ENCODE measurements at regions not wholly inside any gene's neighbourhood (a gene's known extent, or its start where the extent isn't known, plus 50 kb on each side); places are given as distances from the start of the nearest gene placed in this dataset.
"Not testable (repeated sequence)": the region's sequence is repeated elsewhere in the genome, so short reads cannot be mapped to it uniquely, and the experiment has no call there.

DNA sequence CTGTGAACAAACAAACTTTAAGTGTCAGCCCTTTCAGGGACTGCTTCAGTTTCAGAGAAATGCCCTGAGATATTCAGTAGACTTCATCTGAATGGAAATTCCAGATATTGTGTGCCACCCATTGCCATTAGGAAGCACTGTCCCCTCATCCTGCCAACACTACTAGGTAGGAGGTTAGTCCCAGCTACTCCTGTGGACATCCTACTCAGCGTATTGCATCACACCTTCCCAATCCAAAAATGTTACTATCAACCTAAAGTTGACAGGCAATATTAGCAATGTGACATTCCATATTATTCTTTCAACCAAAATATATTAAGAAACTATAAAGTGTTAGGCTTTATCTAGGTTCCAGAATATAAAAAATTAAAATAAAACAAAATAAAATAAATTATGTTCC is 552.0 kb upstream of the ST8SIA4 start:
- Histone ChIP-seq H3K4me2 (ENCODE audit: insufficient read depth, low read length) (no peak overlapping the region), H3K9me3 (replicated peaks; ENCODE audit: control insufficient read depth, insufficient read depth, low read length) (no peaks in the 10 kb centered on the region), H3K79me2 (ENCODE audit: control insufficient read depth, insufficient read depth, low read length) (no peaks in the 10 kb centered on the region), H2AFZ (ENCODE audit: low read depth, low read length) (no peak overlapping the region), H4K20me1 (replicated peaks; ENCODE audit: control insufficient read depth, extremely low read depth, insufficient read depth, low read length) (no peaks in the 10 kb centered on the region), H3K36me3 (ENCODE audit: control insufficient read depth in 2 of 2, extremely low read depth in 1 of 2, insufficient read depth in 2 of 2, low read length in 2 of 2) (no peaks in the 10 kb centered on the region), H3K4me3 (replicated peaks in 1 of 3; ENCODE audit: insufficient read depth in 1 of 3, low read depth in 1 of 3, low read length in 3 of 3) (no peak overlapping the region), H3K9me1 (replicated peaks; ENCODE audit: control insufficient read depth, extremely low read depth, insufficient read depth, low read length) (no peaks in the 10 kb centered on the region), H3K27ac (ENCODE audit: insufficient read depth, low read depth, low read length) (no peak overlapping the region), H3K4me1 (ENCODE audit: control insufficient read depth, extremely low read depth, insufficient read depth, low read length) (no peaks in the 10 kb centered on the region), H3K27me3 (ENCODE audit: control insufficient read depth in 2 of 2, insufficient read depth in 2 of 2, low read length in 2 of 2) (no peaks in the 10 kb centered on the region), H3K9ac (replicated peaks; ENCODE audit: extremely low read depth, insufficient read depth, low read length) (no peak overlapping the region)
- POLR2A ChIA-PET = no interaction called here
- intact Hi-C loops (cut with micrococcal nuclease) (no loop called here), dilution Hi-C loops (cut with MboI; ENCODE audit: extremely low pct_ligation_motif_present, low sequenced_read_pairs) (no loop called here)
- no peak for FAIRE-seq
- CTCF ChIA-PET = no interaction called here
- no peak for TF ChIP-seq GATA2 (IDR thresholded peaks at IDR 0.05; ENCODE audit: insufficient read depth, insufficient read length, low read depth, low read length)
- no peak for TF ChIP-seq JUN (IDR thresholded peaks at IDR 0.05; ENCODE audit: borderline replicate concordance, insufficient read depth, insufficient read length, low read depth)
- TF ChIP-seq POLR2A (IDR thresholded peaks at IDR 0.05; ENCODE audit: low read depth, low read length) = no peak
- TF ChIP-seq EZH2 (IDR thresholded peaks at IDR 0.05; ENCODE audit: borderline replicate concordance, low read depth, low read length, severe bottlenecking) = no peak
- TF ChIP-seq, protein P1, sequence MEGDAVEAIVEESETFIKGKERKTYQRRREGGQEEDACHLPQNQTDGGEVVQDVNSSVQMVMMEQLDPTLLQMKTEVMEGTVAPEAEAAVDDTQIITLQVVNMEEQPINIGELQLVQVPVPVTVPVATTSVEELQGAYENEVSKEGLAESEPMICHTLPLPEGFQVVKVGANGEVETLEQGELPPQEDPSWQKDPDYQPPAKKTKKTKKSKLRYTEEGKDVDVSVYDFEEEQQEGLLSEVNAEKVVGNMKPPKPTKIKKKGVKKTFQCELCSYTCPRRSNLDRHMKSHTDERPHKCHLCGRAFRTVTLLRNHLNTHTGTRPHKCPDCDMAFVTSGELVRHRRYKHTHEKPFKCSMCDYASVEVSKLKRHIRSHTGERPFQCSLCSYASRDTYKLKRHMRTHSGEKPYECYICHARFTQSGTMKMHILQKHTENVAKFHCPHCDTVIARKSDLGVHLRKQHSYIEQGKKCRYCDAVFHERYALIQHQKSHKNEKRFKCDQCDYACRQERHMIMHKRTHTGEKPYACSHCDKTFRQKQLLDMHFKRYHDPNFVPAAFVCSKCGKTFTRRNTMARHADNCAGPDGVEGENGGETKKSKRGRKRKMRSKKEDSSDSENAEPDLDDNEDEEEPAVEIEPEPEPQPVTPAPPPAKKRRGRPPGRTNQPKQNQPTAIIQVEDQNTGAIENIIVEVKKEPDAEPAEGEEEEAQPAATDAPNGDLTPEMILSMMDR (IDR thresholded peaks at IDR 0.05; ENCODE audit: extremely low read depth in 1 of 2, insufficient read depth in 1 of 2, low read depth in 1 of 2, low read length in 2 of 2) = no peak
- no peak for TF ChIP-seq POLR2AphosphoS5 (IDR thresholded peaks at IDR 0.05; ENCODE audit: insufficient read depth, low read depth, low read length)
- TF ChIP-seq, protein P2, sequence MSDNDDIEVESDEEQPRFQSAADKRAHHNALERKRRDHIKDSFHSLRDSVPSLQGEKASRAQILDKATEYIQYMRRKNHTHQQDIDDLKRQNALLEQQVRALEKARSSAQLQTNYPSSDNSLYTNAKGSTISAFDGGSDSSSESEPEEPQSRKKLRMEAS (IDR thresholded peaks at IDR 0.05; ENCODE audit: insufficient read depth, insufficient read length) = no peak
- TF ChIP-seq MYC (IDR thresholded peaks at IDR 0.05; ENCODE audit: low read depth, low read length) = no peak
- TF ChIP-seq FOS (IDR thresholded peaks at IDR 0.05; ENCODE audit: borderline replicate concordance, insufficient read depth, low read length) = no peak
- no peak for DNase-seq (ENCODE audit: low read depth, low spot score)
- no TSS peak for BruUV-seq (replicated peaks)

DNA sequence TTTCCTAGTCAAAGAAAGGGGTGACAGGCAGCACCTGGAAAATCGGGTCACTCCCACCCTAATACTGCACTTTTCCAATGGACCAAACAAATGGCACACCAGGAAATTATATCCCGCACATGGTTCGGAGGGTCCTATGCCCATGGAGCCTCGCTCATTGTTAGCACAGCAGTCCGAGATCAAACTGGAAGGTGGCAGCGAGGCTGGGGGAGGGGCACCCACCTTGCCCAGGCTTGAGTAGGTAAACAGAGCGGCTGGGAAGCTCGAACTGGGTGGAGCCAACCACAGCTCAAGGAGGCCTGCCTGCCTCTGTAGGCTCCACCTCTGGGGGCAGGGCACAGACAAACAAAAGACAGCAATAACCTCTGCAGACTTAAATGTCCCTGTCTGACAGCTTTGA is 539.2 kb upstream of the ST8SIA4 start:
- FAIRE-seq; BruUV-seq (replicated peaks); H2AFZ ChIP-seq (ENCODE audit: low read depth, low read length); H3K27ac ChIP-seq (ENCODE audit: insufficient read depth, low read depth, low read length); H3K79me2 ChIP-seq (ENCODE audit: control insufficient read depth, insufficient read depth, low read length); intact Hi-C loops (cut with micrococcal nuclease); H3K4me2 ChIP-seq (ENCODE audit: insufficient read depth, low read length); DNase-seq (ENCODE audit: low read depth, low spot score); H3K9me1 ChIP-seq (replicated peaks; ENCODE audit: control insufficient read depth, extremely low read depth, insufficient read depth, low read length); H4K20me1 ChIP-seq (replicated peaks; ENCODE audit: control insufficient read depth, extremely low read depth, insufficient read depth, low read length); H3K27me3 ChIP-seq (ENCODE audit: control insufficient read depth in 2 of 2, insufficient read depth in 2 of 2, low read length in 2 of 2); H3K9ac ChIP-seq (replicated peaks; ENCODE audit: extremely low read depth, insufficient read depth, low read length); H3K4me3 ChIP-seq (replicated peaks in 1 of 3; ENCODE audit: insufficient read depth in 1 of 3, low read depth in 1 of 3, low read length in 3 of 3); dilution Hi-C loops (cut with MboI; ENCODE audit: extremely low pct_ligation_motif_present, low sequenced_read_pairs); H3K4me1 ChIP-seq (ENCODE audit: control insufficient read depth, extremely low read depth, insufficient read depth, low read length); POLR2A ChIA-PET; H3K9me3 ChIP-seq (replicated peaks; ENCODE audit: control insufficient read depth, insufficient read depth, low read length); CTCF ChIA-PET; H3K36me3 ChIP-seq (ENCODE audit: control insufficient read depth in 2 of 2, extremely low read depth in 1 of 2, insufficient read depth in 2 of 2, low read length in 2 of 2): not testable (repeated sequence)
